Trophoblast cell (in vitro differentiated cells and primary cell): ENCODE measurements at regions not wholly inside any gene's neighbourhood (a gene's known extent, or its start where the extent isn't known, plus 50 kb on each side); places are given as distances from the start of the nearest gene placed in this dataset.

Experiments used
- DNase-seq, 2 donors: peaks; one replicate each; pipeline ENCODE4 v3.0.0-alpha.2; 2016
- H2AFZ ChIP-seq: 2 replicates; pipeline ENCODE4 v1.6.1; 2013; ENCODE audit warnings: low read length, moderate library complexity, mild to moderate bottlenecking; ENCODE audit not compliant: insufficient read depth, poor library complexity
- H2AK5ac ChIP-seq: 2 replicates; pipeline ENCODE4 v1.6.1; 2013; ENCODE audit warnings: mild to moderate bottlenecking, low read length
- H2BK120ac ChIP-seq: 2 replicates; pipeline ENCODE4 v1.6.1; 2013; ENCODE audit warnings: low read length, mild to moderate bottlenecking, moderate library complexity; ENCODE audit not compliant: insufficient read depth, poor library complexity
- H2BK12ac ChIP-seq: 2 replicates; pipeline ENCODE4 v1.6.1; 2013; ENCODE audit warnings: mild to moderate bottlenecking, low read length, moderate library complexity
- H2BK5ac ChIP-seq: 2 replicates; pipeline ENCODE4 v1.6.1; 2013; ENCODE audit warnings: low read length, low read depth, moderate library complexity, mild to moderate bottlenecking; ENCODE audit not compliant: poor library complexity
- H3K14ac ChIP-seq: 2 replicates; pipeline ENCODE4 v1.6.1; 2013; ENCODE audit warnings: mild to moderate bottlenecking, low read length
- H3K18ac ChIP-seq: 2 replicates; pipeline ENCODE4 v1.6.1; 2013; ENCODE audit warnings: mild to moderate bottlenecking, low read length
- H3K23ac ChIP-seq: 2 replicates; pipeline ENCODE4 v1.6.1; 2013; ENCODE audit warnings: low read length
- H3K27ac ChIP-seq: 2 replicates; pipeline ENCODE4 v1.5.1; 2013; ENCODE audit warnings: low read depth, mild to moderate bottlenecking, inconsistent platforms, low read length, moderate library complexity
- H3K27me3 ChIP-seq: 2 replicates; pipeline ENCODE4 v1.6.1; 2013; ENCODE audit warnings: inconsistent platforms, mild to moderate bottlenecking, low read length, moderate library complexity; ENCODE audit not compliant: insufficient read depth
- H3K36me3 ChIP-seq, 2 experiments: 1 replicate in 1 of 2; 2 replicates in 1 of 2; pipeline ENCODE4 v1.6.1; 2013; ENCODE audit warnings: low read length in 2 of 2, mild to moderate bottlenecking in 2 of 2, moderate library complexity in 1 of 2; ENCODE audit not compliant: insufficient read depth in 2 of 2, control insufficient read depth in 1 of 2
- H3K4ac ChIP-seq: 2 replicates; pipeline ENCODE4 v1.6.1; 2013; ENCODE audit warnings: low read depth, mild to moderate bottlenecking, low read length, moderate library complexity
- H3K4me1 ChIP-seq, 2 experiments: 1 replicate in 1 of 2; 2 replicates in 1 of 2; pipeline ENCODE4 v1.6.1; 2013; ENCODE audit warnings: low read length in 2 of 2, mild to moderate bottlenecking in 2 of 2, moderate library complexity in 1 of 2; ENCODE audit not compliant: insufficient read depth in 2 of 2, control insufficient read depth in 1 of 2
- H3K4me2 ChIP-seq: 2 replicates; pipeline ENCODE4 v1.6.1; 2013; ENCODE audit warnings: inconsistent platforms, mild to moderate bottlenecking, low read length, moderate library complexity
- H3K4me3 ChIP-seq: 2 replicates; pipeline ENCODE4 v1.5.1; 2013; ENCODE audit warnings: mild to moderate bottlenecking, low read depth, low read length, inconsistent platforms
- H3K79me1 ChIP-seq: one replicate; pipeline ENCODE4 v1.6.1; 2013; ENCODE audit warnings: low read length
- H3K79me2 ChIP-seq: 2 replicates; pipeline ENCODE4 v1.6.1; 2013; ENCODE audit warnings: low read length, mild to moderate bottlenecking; ENCODE audit not compliant: control insufficient read depth, insufficient read depth, poor library complexity
- H3K9ac ChIP-seq: 2 replicates; pipeline ENCODE4 v1.6.1; 2013; ENCODE audit warnings: mild to moderate bottlenecking, low read length
- H3K9me3 ChIP-seq: 2 replicates; pipeline ENCODE4 v1.6.1; 2013; ENCODE audit warnings: low read depth, mild to moderate bottlenecking, control low read depth, inconsistent platforms, low read length; ENCODE audit not compliant: insufficient read depth
- H4K12ac ChIP-seq: 2 replicates; pipeline ENCODE4 v1.6.1; 2013; ENCODE audit warnings: low read depth, mild to moderate bottlenecking, low read length, moderate library complexity
- H4K8ac ChIP-seq: 2 replicates; pipeline ENCODE4 v1.6.1; 2013; ENCODE audit warnings: low read depth, mild to moderate bottlenecking, low read length, moderate library complexity
- H4K91ac ChIP-seq: one replicate; pipeline ENCODE4 v1.6.1; 2013; ENCODE audit warnings: low read depth, mild to moderate bottlenecking, low read length, moderate library complexity
- WGBS: extraction: QIAGEN DNeasy Blood & Tissue Kit; methylation state at CpG from one replicate; pipeline ENCODE4 v1.1.7; 2013; ENCODE audit warnings: missing lambda C conversion rate; ENCODE audit not compliant: insufficient read length, insufficient coverage; ENCODE audit errors: extremely low coverage; 5-methylcytosine and 5-hydroxymethylcytosine counted together

- Histone ChIP-seq H3K4me1 (peaks cover 4 to 18% of the 10 kb centered on the region in 2 experiments), H3K27me3 (no peaks in the 10 kb centered on the region), H4K8ac (no peak overlapping the region), H3K79me2 (no peaks in the 10 kb centered on the region), H3K27ac (no peak overlapping the region), H3K9ac (no peak overlapping the region), H3K14ac (peak overlapping the region; percentile 44), H2BK12ac (peak overlapping the region; percentile 91), H4K91ac (peak overlapping the region; percentile 84), H4K12ac (no peak overlapping the region), H2AFZ (no peak overlapping the region), H3K4ac (peak overlapping the region; percentile 9), H2BK5ac (peak overlapping the region; percentile 23), H3K4me3 (no peak overlapping the region), H3K23ac (no peak overlapping the region), H3K9me3 (peaks cover 1% of the 10 kb centered on the region), H3K18ac (peak overlapping the region; percentile 37), H2AK5ac (peak overlapping the region; percentile 93), H3K79me1 (peaks cover 30% of the 10 kb centered on the region), H3K4me2 (no peak overlapping the region), H2BK120ac (peak overlapping the region; percentile 67), H3K36me3 (no peaks in the 10 kb centered on the region)
- no peak for DNase-seq
- no CpG with 5 or more reads among the region's 14 CpGs for WGBS
Observed at GRCh38 chr10:3666525-3667302, 118.3 kb downstream of the KLF6 start.

- peaks cover 29% of the 10 kb centered on the region for H3K79me1 ChIP-seq
- H4K8ac ChIP-seq: no peak overlapping the region
- no peak overlapping the region for H3K23ac ChIP-seq
- no peak overlapping the region for H3K4ac ChIP-seq
- H2BK12ac ChIP-seq: peak overlapping the region; percentile 47
- H3K4me3 ChIP-seq: no peak overlapping the region
- H4K12ac ChIP-seq: no peak overlapping the region
- no peak overlapping the region for H3K18ac ChIP-seq
- peak overlapping the region; percentile 51 for H3K14ac ChIP-seq
- peaks cover 2 to 19% of the 10 kb centered on the region in 2 experiments for H3K4me1 ChIP-seq
- WGBS: no CpG with 5 or more reads among the region's 15 CpGs
- H2AK5ac ChIP-seq: peak overlapping the region; percentile 75
- no peak overlapping the region for H3K27ac ChIP-seq
- no peak overlapping the region for H3K4me2 ChIP-seq
- H3K79me2 ChIP-seq: no peaks in the 10 kb centered on the region
- no peak overlapping the region for H2BK5ac ChIP-seq
- H2BK120ac ChIP-seq: peak overlapping the region; percentile 10
- H3K9ac ChIP-seq: no peak overlapping the region
- DNase-seq: no peak
- no peaks in the 10 kb centered on the region for H3K36me3 ChIP-seq
- no peak overlapping the region for H2AFZ ChIP-seq
- peak overlapping the region; percentile 56 for H4K91ac ChIP-seq
- no peaks in the 10 kb centered on the region for H3K27me3 ChIP-seq
- peaks cover 4% of the 10 kb centered on the region for H3K9me3 ChIP-seq
Observed at GRCh38 chr10:3665316-3665908, 119.6 kb downstream of the KLF6 start.

DNA sequence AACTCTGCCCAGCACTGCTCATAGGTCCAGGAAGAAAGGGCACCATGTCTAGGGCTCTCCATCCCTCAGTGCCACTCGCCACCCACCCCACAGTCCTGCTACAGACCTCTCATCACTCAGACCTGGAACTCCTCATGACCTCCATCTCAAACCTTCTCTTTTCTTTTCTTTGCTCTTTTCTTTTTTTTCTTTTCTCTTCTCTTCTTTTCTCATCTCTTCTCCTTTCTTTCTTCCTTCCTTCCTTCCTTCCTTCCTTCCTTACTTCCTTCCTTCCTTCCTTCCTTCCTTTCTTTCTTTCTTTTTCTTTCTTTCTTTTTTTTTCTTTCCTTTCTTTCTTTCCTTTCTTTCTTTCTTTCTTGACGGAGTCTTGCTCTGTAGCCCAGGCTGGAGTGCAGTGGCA, 122.2 kb downstream of the KLF6 start:
- Histone ChIP-seq H2BK5ac (no peak overlapping the region), H2AFZ (no peak overlapping the region)
- no CpG with 5 or more reads among the region's 2 CpGs for WGBS

DNA sequence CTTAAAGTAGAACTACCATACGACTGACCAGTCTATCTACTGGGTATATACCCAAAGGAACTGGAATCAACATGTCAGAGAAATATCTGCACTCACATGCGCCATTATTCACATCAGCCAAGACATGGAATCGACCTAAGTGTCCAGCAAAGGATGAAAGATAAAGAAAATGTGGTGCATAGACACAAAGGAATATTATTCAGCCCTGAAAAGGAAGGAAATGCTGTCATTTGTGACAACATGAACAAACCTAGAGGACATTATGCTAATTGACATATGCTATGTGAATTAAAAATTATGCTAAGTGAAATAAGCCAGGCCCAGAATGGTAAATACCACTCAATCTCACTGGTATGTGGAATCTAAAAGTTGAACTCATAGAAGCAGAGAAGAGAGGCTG, 123.7 kb downstream of the KLF6 start:
- no peak overlapping the region for H3K27ac ChIP-seq
- no peak overlapping the region for H3K4me3 ChIP-seq
- no peak overlapping the region for H2BK120ac ChIP-seq
- no peak overlapping the region for H3K4me2 ChIP-seq
- no peak overlapping the region for H3K14ac ChIP-seq
- H2AK5ac ChIP-seq: no peak overlapping the region
- H3K9ac ChIP-seq: no peak overlapping the region
- peaks cover 10 to 16% of the 10 kb centered on the region in 2 experiments for H3K4me1 ChIP-seq
- H4K8ac ChIP-seq: no peak overlapping the region
- H2BK12ac ChIP-seq: no peak overlapping the region
- no peak overlapping the region for H2AFZ ChIP-seq
- no peaks in the 10 kb centered on the region for H3K36me3 ChIP-seq
- H3K79me1 ChIP-seq: peaks cover 19% of the 10 kb centered on the region
- no peak overlapping the region for H4K12ac ChIP-seq
- no peak overlapping the region for H2BK5ac ChIP-seq
- H4K91ac ChIP-seq: no peak overlapping the region
- H3K4ac ChIP-seq: no peak overlapping the region
- peaks cover 4% of the 10 kb centered on the region for H3K9me3 ChIP-seq
- peak in 1 of 2 donors; percentile 70 for DNase-seq
- H3K79me2 ChIP-seq: no peaks in the 10 kb centered on the region
- no CpG with 5 or more reads among the region's 3 CpGs for WGBS
- no peak overlapping the region for H3K23ac ChIP-seq
- no peak overlapping the region for H3K18ac ChIP-seq
- H3K27me3 ChIP-seq: no peaks in the 10 kb centered on the region

More for the DNA sequence above, 122.2 kb downstream of the KLF6 start:
- Histone ChIP-seq H3K9me3 (peaks cover 4% of the 10 kb centered on the region), H2BK120ac (no peak overlapping the region), H3K9ac (no peak overlapping the region), H4K12ac (no peak overlapping the region), H3K27ac (no peak overlapping the region), H2BK12ac (peak overlapping the region; percentile 47), H3K4me3 (no peak overlapping the region), H3K23ac (no peak overlapping the region), H3K79me2 (no peaks in the 10 kb centered on the region), H3K4me1 (peaks cover 10 to 19% of the 10 kb centered on the region in 2 experiments), H4K8ac (no peak overlapping the region), H3K14ac (no peak overlapping the region), H3K79me1 (peaks cover 27% of the 10 kb centered on the region), H3K4ac (no peak overlapping the region), H3K18ac (no peak overlapping the region), H2AK5ac (peak overlapping the region; percentile 70), H3K27me3 (no peaks in the 10 kb centered on the region), H4K91ac (no peak overlapping the region), H3K36me3 (no peaks in the 10 kb centered on the region), H3K4me2 (no peak overlapping the region)
- no peak for DNase-seq
